NCI-H1048 (cell line): ENCODE measurements at regions not wholly inside any gene's neighbourhood (a gene's known extent, or its start where the extent isn't known, plus 50 kb on each side); places are given as distances from the start of the nearest gene placed in this dataset.

Source experiments
- DNase-seq: peaks from one replicate; lab custom pipeline; 2025; lab: John Stamatoyannopoulos, UW

DNA sequence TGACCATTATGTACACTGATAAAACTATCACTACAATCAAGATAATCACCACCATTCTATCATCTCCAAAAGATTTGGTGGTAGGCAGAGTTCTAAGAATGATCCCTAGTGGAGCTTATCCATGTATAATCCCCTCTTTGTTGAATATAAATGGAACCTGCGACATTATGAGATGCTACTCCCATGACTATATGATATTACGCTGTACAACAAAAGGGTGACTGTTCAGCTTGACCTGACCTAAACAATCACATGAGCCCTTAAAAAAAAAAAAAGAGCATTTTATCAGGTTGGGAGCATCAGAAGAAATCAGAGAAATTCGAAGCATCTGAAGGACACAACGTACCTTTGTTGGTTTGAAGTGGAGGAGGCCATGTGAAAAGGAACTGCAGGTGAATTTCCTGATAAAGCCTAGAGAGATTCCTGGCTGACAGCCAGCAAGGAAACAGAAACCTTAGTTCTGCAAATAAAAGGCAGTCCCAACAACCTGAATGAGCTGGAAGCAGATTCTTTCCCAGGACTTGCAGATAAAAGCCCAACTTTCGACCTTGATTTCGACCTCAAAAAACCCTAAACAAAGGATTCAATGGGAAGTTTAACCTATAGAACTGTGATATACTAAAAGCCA, 270.7 kb downstream of the ADRA2A start:
- no peak for DNase-seq

DNA sequence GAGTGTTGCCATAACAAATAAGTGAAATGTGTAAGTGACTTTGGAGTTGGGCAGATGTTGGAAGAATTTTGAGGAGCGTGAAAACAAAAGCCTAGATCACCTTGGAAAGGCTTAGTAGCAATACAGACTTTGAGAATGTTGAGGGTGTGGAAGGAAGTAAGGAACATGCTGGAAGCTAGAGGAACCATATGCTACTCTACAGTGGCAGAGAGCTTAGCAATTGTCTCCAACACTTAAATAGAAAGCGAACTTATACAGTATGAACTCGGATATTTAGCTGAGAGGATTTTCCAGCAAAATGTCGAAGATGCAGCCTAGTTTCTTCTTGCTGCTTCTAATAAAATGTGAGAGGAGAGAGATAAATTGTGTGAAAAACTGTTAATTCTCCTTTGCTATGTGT, 271.2 kb downstream of the ADRA2A start:
- DNase-seq: no peak

DNA sequence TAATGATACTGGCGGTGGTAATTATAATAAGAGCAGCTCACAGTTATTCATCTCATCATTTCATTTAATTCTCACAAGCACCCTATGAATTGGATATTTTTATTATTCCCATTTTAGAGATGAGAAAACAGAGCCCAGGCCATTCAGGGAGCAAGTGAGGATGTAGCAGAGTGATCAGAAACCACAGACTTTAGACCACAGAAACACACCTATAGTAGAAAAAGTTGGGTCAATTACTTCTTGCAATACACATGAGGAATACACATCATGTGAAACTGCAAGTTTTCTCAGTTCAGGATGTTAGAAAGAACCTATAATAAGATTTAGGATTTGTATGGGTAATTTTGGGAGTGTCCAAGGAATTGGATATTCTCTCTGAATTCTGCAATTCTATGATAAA, 278.0 kb downstream of the ADRA2A start:
- no peak for DNase-seq

DNA sequence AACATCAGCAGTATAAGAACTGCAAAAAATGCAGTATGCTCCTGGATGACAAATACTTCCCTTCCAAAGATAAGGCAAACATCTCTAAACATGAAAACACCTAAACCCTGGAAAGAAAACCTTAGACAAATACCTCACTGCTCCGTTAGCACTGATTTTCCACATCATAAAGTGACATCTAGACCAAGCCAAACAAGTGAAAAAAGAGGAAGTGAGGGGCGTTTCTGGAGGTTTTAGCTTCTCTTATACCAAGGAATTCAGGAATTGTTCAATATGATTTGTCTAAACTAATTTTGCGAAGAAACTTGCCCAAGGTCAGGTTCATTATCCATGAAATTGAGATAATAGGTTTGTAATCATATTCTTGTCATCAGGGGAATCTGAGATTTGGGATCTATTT, 279.7 kb downstream of the ADRA2A start:
- no peak for DNase-seq

DNA sequence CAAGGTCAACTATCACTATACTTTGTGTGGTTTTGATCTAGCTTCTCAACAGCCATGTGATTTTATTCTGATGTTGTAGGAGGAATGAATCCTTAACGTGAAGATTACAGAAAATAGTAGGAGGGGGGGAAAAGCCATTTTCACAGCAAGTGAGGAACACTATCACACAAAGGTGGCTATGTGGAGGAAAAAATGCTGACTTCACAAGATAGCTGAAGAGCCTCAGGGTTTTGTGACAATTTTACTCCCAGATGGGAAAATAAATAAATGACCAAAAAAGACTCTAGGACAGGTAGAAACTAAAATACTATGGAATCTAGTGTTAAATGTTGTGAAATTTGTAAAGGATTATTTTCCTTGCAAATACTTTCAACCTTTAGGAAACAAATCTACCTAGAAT, 281.0 kb downstream of the ADRA2A start:
- no peak for DNase-seq

DNA sequence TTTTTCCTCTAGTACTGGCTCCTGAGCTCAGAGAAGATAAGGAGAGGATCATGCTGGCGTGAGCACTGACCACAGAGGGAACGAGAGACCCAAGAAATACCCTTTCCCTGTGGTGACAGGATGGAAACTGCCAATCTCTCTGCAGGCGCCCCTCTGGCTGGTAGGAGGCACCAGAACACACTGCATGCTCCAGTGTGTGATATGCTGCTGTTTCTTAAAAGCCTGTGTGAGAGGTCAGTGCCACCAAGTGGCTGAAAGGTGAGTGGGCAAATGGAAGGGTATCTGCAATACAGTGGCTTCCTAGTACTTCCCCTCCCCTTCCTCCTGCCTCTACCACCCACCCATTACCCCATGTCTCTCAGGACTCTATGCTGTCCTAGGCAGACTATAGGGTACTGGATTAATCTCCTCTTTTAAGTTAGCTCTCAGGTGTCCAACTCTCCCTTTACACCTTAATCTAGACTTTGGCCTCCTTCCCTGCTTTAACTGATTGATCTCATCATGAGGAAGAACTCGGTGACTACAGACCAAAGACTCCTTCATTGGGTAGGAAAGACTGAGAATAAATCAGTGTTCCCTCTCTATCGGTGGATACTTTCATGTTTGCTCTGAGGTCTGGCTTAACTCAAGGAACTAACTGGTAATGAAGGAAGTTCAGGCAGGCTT, 283.6 kb downstream of the ADRA2A start:
- DNase-seq: no peak

DNA sequence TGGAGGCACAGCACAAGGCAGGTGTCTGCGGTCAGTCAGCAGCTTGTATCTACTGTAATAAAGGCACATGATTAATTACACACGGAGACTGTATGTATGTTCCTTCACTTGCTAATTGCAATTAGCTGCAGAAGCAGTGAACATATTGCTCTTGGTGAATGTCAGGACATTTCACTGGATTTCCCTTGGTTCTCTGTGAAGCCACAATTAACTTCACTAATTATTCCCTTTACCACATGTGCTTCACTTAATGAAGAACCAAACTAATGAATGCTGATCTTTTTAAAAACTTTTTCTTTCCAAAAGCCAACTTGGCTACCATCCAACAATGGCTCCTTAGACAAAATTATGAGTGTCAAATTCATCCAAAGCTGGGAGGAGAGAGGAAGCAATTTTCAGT, 290.7 kb downstream of the ADRA2A start:
- DNase-seq: no peak

DNA sequence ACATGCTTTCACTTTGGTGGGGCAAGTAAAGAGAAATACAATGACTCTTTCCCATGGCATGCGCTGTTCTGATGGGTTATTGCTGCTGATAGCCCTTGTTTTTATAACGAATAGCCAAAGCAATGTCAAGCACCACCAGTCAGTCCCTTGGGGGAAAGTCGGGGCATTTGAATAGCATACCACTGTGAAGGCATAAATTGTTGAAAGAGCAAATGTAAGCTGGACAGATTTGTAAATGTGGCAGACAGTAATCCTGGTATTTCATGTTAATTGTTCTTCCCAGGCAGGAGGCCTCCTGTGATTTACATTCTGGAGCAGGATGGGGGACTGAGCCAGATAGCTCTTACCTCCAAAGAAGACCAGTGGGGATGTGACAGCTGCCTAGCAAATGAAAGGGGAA, 293.3 kb downstream of the ADRA2A start:
- no peak for DNase-seq

DNA sequence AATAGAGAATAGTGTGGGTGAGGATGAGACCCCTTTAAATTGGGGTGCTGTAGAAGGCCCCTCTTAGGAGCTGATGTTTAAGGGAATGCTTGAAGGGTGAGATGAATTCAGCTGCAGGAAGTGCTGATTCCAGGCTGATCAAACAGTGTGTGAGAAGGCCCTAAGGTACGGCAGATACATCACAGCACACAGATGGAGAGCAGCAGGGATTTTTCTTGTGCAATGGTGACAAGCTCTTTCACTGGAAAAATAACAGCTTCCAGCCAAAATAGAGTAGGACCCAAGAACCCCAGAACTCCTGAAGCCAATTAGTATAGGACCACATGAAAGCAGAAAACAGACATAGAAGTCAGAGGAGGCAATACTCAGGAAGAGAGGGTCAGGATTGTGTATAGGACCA, 296.9 kb downstream of the ADRA2A start:
- DNase-seq: no peak

DNA sequence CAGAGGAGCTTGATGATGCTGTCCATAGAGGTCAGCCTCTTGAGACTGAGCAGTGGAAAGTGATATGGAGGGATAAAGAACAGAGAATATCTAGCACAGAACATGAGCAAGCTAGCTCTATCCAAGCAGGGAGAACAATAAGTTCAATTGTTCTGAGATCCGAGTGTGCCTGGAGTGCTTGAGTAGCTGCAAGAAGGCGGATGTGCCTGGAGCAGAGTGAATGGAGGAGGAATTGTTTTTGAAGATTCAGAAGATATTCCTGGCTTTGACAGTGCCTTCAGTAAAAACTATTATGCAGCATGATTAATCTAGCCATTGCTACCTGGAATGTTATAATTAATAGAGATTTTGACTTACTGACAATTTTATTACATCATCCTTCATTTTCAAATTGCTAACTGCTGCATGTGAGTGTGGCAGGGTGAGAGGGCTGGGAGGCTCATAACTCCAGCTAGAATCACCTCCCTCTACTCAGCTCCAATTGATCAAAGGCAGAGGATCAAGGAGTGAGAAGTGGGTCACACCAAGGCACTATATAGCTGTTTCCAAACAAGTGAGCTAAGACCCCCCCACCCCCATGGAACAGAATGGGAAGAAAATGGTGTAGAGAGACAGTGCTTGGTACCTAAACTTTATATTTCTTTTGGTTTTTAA, 302.8 kb downstream of the ADRA2A start:
- DNase-seq: no peak

DNA sequence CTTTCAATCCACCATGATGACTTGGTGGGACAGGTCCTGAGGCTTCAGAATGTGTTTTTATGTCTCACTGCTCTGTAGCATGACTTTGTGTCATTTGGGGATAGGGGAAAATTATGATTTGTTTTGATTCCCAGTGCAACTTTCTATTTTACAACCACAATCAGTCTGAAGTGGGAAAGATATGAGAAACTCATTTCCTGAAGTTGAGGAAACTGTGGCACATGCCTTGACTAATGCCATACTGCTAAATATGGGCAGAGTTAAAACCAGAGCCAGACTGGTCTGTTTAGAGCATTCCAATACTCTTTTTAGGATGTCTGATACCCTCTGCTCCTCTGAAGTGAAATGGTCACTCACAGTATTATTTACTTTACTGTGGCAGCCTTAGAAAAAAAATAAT, 307.7 kb downstream of the ADRA2A start:
- no peak for DNase-seq

DNA sequence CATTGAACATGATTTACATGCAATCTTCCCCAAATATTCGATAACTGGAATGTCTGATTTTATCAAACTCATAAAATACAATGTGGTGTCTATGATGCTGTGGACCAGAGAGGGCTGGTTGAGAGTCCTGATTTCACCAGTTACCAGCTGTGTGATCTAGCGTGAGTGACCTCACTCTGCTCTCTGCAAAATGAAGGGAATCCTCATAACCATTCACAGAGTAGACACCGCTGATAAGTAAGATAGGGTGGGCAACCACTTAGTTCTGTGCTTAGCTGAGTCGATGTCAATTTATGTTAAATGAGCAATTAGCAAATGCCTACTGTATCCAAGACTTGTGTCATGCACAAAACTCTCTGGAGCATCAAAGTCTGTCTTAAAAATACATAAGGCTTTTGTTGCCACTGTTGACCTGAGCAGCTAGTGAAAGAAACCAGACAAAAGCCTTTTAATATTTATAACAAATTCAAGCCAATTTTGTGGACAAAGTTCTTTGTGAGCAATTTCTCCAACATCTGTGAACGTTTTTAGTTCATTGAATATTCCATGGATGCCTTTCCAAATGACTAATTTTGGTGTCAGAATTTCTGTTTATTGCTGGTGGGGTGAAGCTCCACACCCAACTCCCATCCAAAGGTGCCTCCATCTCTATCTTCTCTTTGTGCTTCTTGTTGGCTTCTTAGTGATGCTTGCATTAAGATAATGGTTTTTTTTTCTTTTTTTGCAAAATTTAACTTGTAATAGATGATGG, 314.2 kb downstream of the ADRA2A start:
- no peak for DNase-seq

DNA sequence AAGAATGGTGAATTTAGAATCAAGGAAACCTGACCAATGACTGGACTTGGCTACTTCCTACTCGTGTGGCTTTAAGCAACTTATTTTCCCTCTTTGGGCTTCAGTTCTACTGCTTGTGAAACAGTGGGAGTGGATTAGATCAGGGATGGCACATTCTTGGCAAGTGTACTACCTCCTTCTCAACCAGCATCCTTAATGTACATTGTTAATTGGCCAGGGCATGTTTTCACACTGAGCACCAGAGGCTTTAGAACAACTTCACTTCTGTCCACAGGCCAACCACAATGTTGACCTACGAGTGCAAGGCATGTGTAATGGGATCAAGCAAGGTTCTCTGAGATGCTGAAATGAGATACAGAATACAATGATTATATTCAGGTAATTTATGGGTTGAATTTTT, 315.3 kb downstream of the ADRA2A start:
- no peak for DNase-seq

DNA sequence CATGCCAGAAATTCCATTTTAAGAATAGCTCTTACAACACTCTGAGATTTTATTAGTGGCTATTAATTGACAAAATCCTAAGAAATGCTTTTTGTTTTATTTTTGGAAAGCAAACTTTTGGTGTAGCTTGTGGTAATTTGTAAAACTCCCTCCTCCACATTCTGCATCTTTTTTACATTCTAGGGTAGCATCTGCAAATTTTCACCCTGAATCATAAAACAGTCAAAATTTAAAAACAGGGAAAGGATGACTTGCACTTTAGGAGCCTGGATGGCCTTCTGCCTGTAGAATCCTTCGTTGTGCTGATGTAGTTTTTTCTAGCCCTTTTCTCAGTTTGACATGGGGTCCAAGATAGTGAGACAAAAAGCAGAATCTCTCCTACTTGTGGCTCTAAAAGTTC, 316.1 kb downstream of the ADRA2A start:
- no peak for DNase-seq

DNA sequence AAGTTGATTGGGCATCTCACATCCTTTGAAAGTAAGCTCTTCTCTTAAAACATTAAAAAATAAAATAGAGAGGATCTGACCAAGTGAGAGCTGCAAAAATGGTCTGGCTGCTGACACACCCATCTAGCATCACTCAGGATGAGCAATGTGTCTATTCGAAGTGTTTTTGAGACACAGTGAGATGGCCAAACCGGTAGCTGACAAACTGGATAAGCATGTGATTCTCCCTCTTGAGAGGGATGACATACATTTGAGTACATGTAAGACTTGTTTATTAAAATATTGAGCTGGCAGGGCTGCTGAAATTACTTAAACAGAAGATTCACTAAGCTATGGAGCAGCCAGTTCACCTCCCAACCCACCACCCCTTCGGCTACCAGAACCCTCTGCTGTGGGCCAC, 333.9 kb downstream of the ADRA2A start:
- no peak for DNase-seq

DNA sequence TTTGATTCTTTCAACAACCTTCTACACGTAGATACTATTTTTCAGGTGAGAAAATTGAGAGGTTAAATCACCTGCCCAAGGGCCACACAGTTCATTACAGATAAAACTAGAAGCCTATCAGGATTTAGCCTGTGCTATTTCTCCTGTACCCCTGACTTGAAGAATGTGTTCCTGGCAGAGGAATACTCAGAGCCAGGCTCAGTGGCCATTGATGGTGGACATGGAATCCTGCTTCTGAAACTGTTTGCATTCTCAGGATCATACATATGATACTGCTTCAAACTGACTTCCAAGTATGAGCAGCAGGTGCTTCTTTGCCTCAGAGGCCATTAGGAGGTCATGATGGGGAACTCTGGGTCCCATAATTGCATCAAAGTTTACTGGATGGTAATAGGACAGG, 348.6 kb downstream of the ADRA2A start:
- no peak for DNase-seq

DNA sequence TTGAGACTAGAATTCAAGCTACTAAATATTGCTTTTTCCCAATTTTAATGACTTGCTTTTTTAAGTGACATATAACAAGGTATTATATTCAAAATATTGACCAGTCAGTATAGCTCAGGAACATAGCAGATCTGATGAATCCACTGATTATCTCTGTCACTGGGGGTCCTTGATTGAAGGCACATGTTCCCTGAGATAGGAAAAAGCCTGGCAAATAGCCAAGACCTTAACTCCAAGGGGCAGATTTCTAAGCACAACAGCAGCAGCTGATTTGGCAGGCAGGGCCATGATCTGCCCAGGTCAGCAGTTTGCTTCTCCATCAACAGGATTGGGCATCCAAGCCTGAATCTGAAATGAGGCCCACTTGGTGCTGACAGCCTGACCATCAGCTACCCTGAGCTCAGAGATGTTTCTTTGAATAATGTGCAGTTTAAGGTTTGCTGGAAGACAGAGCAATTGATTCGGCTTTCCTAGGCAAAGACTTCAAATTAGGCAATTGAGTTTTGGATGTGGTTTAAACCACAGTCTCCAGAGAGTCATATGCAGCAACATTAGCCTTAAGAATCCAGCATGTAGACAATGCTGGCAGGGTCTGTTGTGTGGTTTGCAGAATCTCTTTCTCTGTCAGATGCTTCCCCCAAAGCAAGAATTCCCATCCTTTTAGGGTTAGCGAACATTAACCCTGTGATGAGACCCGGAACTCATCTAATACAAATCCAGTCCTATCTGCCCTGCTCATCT, 352.6 kb downstream of the ADRA2A start:
- no peak for DNase-seq

DNA sequence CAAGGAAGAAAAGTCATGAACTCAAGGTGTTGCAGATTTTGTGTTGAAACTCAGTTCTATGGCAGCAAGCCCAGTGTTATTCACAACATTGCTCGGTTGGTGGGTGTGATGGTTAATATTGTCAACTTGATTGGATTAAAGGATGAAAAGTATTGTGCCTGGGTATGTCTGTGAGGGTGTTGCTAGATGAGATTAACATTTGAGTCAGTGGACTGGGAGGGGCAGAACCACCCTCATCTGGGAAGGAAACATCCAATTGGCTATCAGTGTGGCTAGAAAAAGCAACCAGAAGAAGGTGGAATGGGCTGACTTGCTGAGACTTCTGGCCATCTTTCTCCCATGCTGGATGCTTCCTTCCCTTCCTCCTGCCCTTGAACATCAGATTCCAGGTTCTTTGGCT, 353.2 kb downstream of the ADRA2A start:
- DNase-seq: no peak

DNA sequence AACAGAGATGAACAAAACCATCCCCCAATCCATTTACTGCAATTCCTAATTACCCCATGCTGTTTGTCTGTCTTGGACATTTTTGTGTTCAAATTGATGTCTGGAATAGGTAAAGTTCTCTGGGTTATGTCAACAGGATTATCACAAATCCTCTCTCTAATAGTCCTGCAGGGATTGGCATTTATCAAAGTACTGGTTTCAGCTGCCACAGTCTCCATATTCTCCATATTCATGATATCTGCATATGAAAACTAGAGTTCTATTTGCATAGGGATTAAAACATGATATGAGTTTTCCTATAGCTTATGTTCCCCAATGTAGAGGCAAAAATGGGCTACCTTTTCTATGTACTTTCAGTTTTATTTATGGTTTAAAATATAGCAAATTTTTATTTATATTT, 355.8 kb downstream of the ADRA2A start:
- no peak for DNase-seq

DNA sequence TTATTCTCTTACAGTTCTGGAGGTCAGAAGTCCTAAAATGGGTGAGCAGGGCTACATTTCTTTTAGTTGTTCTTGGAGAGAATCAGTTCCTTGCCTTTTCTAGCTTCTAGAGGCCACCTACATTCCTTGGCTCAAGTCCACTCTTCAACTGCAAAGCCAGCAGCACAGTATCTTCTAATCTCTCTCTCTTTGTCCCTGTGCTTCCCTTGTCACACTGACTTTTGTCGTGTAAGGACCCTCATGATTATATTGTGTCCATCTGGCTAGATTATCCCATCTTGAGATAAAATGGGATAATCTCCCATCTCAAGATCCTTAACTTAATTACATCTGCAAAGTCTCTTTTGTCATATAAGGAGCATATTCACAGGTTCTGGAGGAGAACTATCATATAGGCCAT, 359.0 kb downstream of the ADRA2A start:
- no peak for DNase-seq

DNA sequence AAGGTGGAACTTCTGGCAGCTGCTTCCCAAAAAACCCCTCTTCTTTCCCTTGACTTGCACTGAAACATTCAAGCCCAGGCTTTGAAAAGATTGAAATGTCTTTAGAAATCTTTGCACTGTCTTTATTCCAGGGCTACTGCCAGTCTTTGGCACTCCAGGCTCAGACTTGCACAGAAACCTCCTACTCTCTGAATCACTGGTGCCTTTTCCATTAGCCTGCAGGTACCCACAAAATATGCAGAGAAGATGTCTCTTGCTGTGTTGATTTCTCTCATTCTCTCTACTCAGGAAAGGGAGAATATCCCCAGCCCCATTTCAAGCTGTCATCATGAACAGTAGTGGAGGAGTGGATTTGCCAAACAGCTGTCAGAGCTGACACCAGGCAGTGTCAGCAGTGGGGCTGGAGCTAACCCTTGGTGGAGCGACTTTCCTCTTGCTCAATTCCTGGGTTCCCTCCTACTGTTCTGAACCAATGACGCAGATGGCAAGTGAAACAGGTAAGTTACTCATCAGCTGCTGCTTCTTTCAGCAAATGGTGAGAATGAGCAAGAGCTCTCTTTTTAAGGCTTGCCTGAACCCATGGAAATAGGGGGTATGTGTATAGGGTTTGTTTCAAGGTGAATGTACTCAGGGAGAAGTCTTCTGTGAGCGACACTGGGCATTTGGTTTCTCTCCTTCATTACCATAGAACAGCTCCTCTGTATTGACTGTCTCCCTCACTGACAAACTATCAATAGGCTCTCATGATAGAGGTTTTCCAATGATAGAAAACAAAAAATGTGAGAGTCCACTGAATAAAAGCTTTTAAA, 362.4 kb downstream of the ADRA2A start:
- DNase-seq: no peak
